CD4-positive, alpha-beta T cell treated with Interleukin-12 subunit alpha and Interleukin-12 subunit beta, for 1 hour (primary cell): ENCODE measurements at regions not wholly inside any gene's neighbourhood (a gene's known extent, or its start where the extent isn't known, plus 50 kb on each side); places are given as distances from the start of the nearest gene placed in this dataset.
"Not testable (repeated sequence)": the region's sequence is repeated elsewhere in the genome, so short reads cannot be mapped to it uniquely, and the experiment has no call there.

Experiments
- DNase-seq: peaks from one replicate; pipeline ENCODE4 v3.0.0-alpha.2; 2020

DNA sequence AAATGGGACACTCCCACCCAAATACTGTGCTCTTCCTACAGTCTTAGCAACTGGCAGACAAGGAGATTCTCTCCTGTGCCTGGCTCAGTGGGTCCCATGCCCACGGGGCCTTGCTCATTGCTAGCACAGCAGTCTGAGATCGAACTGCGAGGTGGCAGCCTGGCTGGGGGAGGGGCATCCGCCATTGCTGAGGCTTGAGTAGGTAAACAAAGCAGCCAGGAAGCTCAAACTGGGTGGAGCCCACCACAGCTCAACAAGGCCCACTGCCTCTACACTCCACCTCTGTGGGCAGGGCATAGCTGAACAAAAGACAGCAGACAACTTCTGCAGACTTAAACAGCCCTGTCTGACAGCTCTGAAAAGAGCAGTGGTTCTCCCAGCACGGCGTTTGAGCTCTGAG is 174.8 kb downstream of the COL12A1 start:
- DNase-seq: not testable (repeated sequence)

DNA sequence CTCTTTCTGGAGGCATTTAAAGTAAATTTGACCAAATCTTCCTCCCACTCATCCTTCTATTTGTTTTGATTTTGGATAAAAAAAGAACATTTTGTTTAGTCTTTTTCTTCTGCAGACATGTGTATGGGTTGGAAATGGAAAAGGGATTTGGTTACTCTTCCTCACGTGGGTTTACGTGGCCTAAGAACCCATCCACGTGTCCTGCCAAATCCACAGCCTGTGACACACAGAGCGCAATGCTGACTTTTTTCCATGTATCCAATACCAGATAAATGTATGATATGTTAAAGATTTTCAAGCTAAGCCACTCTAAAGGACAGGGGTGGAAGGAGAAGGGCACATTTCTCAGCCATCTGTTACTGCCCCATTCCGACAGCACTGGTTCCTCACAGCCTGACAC is 176.5 kb downstream of the COL12A1 start:
- no peak for DNase-seq

- DNase-seq: no peak
Measured at GRCh38 chr6:75025371-75025770, 180.5 kb downstream of the COL12A1 start.

DNA sequence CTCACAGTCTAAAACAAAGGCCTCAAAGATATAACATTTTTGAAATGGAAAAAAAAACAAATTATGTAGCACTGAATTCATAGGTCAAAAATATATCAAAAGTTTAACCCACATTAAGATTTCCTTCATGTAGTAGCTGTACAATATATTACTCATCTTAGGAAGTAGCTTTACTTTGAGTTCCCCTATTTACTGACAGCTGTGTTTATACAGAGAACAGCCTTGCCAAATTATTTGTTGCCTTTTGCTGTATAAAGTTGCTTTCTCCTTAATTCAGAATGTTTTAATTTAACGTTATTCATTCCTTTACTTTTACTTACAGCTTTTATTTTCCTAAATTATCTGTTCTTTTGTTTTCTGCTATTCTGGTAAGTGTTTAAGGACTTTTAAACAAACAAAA is 181.0 kb downstream of the COL12A1 start:
- DNase-seq: no peak

DNA sequence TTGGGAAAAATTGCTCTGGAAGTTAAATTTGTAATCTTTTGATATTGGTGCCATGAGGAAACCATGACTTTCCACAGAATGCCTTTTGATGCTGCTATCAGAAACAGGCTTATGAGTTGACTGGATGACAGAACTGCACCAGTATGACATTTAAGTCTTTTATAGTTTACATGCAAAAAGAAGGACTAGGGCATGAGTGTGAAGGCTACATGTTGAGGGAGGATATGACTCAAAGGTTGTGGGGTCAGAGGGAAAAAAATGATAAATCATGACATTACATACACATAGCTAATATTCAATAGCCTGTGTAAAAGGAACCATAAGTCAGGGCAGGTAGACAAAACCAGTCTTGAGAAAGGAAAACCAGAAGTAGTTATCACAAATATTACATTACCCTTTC is 182.2 kb downstream of the COL12A1 start:
- no peak for DNase-seq

GRCh38 chr6:75020971-75021370 is 184.9 kb downstream of the COL12A1 start:
- no peak for DNase-seq

DNA sequence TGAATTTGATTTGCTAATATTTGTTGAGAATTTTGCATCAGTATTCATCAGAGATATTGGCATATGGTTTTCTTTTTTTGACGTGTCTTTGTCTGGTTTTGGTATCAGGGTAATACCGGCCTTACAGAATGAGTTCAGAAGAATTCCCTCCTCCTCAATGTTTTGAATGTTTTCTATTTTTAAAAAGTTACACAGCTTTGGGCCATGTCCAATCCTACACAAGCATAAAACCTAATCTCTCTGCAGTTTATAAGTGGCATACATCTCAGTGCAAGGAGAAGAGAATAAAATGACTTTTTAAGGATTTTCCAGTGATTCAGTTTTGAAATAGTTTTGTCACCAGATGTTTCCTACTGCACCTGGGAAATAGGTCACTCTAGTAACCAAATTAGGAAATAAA is 185.5 kb downstream of the COL12A1 start:
- DNase-seq: no peak

DNA sequence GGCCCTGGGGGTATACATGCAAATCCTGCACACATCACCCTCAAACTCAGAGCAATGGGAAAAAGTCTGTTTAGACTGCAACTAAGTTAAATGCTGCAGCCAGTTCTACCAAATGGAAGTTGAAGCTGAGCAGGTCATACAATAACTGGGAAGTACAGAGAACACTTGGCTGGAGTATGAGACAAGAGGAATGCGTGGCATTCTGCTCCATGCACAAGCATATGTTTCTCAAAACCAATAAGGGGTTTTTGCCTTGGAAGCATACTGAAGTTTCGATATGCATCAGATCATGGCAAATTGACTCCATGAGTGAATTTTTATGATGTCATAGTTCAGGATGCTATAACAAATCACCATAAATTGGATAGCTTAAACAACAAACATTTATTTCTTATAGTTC is 193.8 kb downstream of the COL12A1 start:
- no peak for DNase-seq

- not testable (repeated sequence) for DNase-seq
Measured at GRCh38 chr6:75003984-75004383, 201.9 kb downstream of the COL12A1 start.

DNA sequence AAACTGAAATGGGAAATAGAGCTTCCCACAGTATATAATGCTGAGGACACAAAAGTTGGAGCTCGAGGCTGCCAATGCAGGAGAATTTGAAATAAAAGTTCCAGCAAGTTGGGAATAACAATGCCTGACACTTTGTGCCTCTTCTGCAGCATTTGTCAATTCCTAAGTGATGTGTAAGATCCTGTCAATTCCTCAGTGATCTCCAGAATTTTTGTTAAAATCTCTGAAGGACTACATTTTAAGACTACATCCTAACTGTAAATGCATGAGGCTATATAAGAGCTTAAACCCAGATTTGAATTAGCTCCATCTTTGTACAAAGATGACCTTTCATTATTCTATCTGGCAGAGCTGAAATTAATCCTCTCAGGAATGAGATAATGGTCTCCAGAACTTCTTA is 208.2 kb downstream of the COL12A1 start:
- no peak for DNase-seq

DNA sequence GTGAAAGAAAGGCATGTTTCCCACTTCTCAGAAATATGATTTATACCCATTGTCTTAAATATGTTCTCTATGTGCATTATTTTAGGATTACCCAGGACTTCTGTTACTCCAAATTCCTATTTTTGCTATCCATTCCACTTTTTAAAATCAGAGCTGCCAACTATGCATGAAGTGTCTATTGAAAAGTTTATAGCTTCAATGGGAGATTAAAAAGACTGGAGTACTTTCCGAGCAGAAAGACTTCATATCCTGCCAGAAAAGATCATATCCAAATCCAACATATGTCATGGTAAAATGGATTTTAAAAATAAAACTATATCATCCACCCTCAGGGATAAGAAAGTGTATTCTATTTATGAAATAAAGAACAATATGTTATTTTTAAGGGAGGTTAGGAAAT is 212.7 kb downstream of the COL12A1 start:
- no peak for DNase-seq

- no peak for DNase-seq
Measured at GRCh38 chr6:74991573-74992332, 214.1 kb downstream of the COL12A1 start.

- no peak for DNase-seq
Measured at GRCh38 chr6:74979065-74979766, 226.6 kb downstream of the COL12A1 start.

GRCh38 chr6:74976701-74977100 is 229.2 kb downstream of the COL12A1 start:
- no peak for DNase-seq

GRCh38 chr6:74976026-74976425 is 229.8 kb downstream of the COL12A1 start:
- no peak for DNase-seq

DNA sequence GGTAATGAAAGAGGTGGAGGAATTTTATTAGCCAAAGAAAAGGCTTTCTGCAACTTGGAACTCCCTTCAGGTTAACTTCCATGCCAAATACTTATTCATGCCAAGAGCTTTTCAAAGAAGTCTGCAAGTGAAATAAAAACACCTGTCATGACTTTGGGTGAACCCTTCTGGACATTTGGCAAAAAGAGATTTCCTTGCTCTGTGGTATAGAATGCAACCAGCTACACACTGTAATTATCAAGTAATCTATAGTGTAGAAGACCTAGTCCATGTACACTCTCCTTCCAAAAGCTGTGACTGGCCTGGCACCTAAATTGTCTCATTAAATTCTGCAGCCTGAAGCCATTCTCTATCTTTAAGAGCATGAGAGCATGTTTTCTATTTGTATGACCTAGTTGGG is 232.3 kb downstream of the COL12A1 start:
- no peak for DNase-seq

- no peak for DNase-seq
Measured at GRCh38 chr6:74971633-74972032, 234.2 kb downstream of the COL12A1 start.

DNA sequence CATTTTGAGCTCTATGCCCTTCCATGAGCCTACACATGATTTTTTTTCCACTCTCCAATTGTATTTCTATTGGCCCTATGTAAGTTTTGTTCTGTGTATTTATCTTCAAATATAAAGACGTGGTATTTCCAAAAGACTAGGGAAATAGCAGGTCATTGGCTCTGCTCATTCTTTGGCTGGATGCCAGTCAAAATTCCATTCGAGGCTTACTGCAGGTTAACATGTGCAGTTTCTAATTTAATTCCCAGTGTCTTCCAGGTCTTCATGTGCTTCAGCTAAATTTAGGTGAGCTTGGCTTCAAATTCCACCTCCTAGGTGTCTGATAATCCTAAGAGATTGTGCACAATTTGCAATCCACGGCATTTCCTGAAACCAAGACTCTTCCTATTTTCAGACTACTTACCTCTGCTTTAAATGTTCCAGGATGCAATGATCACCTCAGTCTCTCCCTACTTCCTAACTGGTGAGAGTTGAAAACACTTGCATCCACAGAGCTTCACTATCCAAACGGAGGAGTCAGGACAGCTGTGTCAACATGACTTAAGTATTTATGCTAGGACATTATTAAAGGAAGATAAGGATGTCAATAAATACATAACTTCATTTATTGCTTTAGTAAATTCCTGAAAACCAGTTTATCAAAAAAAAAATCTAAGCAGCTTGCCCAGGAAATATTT is 236.1 kb downstream of the COL12A1 start:
- no peak for DNase-seq

DNA sequence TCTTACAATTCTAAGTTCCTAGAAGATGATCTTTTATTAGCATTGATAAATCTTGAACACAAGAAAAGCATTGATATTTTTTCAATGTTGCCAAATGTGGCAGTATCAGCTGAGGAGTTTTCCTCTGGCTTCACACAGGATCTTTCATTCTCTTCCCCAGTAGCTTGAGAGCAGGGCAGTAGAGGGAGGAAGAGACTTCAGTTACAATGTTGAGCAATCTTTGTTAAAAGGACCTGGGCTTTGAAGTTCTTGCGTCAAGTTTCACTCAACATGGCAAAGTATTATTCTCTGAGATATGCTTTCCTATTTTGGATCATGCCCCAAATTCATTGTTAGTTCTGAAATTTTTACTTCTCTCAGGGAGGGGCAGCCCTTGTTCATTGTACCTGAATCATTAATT is 238.0 kb downstream of the COL12A1 start:
- no peak for DNase-seq

GRCh38 chr6:74966712-74967111 is 239.1 kb downstream of the COL12A1 start:
- no peak for DNase-seq

DNA sequence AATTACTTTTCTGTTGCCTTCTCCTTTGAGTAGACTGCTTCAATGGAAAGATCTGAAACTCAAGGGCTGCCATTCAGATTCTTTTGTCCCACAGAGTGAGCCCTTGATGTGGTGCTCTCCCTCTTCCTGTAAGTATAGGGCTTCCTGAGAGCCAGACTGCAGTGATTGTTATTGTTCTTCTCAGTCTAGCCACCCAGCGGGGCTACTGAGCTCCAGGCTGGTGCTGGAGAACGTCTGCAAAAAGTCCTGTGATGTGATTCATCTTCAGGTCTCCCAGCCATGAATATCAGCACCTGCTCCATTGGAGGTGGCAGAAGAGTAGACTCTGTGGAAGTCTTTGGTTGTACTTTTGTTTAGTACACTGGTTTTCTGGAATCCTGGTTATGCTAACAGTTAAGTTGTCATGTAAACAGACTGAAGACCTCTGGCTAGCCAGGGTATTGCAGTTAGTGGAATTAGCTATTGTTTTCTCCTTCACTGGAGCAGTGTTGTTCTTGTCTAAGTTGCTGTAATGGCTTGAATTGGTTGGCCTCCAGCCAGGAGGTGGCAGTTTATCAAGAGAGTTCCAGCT is 240.9 kb downstream of the COL12A1 start:
- no peak for DNase-seq

- DNase-seq: no peak
Measured at GRCh38 chr6:74956559-74957428, 249.1 kb downstream of the COL12A1 start.

GRCh38 chr6:74953708-74954107 is 252.1 kb downstream of the COL12A1 start:
- no peak for DNase-seq
